H1 (cell line): ENCODE measurements at regions not wholly inside any gene's neighbourhood (a gene's known extent, or its start where the extent isn't known, plus 50 kb on each side); places are given as distances from the start of the nearest gene placed in this dataset.

Source experiments
- CREB1 ChIP-seq: IDR thresholded peaks from 2 replicates; pipeline ENCODE4 v1.6.1; 2012; ENCODE audit warnings: inconsistent platforms
- HDAC2 ChIP-seq, 2 experiments: fragments of 300-600 bp in 1 of 2; sonication (generic) in 1 of 2; IDR thresholded peaks; 2 replicates each; pipeline ENCODE4 v1.6.1; 2011 to 2012; ENCODE audit warnings: low read depth in 2 of 2, low read length in 2 of 2, mild to moderate bottlenecking in 2 of 2, moderate library complexity in 2 of 2, borderline replicate concordance in 1 of 2, inconsistent platforms in 1 of 2
- POLR2AphosphoS5 ChIP-seq: IDR thresholded peaks from 2 replicates; pipeline ENCODE4 v1.6.1; 2011; ENCODE audit warnings: low read depth, low read length
- RFX5 ChIP-seq: IDR thresholded peaks from 2 replicates; pipeline ENCODE4 v1.6.1; 2011; ENCODE audit warnings: low read depth, low read length, improper control_type of control experiment, borderline replicate concordance
- TF ChIP-seq, protein P1 (sequence below): fragments of 300-600 bp; sonication (generic); IDR thresholded peaks from 2 replicates; pipeline ENCODE4 v1.7.1; 2012; ENCODE audit warnings: low read length, moderate library complexity, mild to moderate bottlenecking, inconsistent platforms; ENCODE audit not compliant: insufficient replicate concordance
- TF ChIP-seq, protein P2 (sequence below): IDR thresholded peaks from 2 replicates; pipeline ENCODE4 v1.6.1; 2011; ENCODE audit warnings: low read length, improper control_type of control experiment
- TF ChIP-seq, protein P3 (sequence below), 3 experiments: IDR thresholded peaks; 1 replicate in 2 of 3; 2 replicates in 1 of 3; pipeline versions ENCODE4 v1.5.1 to v1.6.1; 2011; ENCODE audit warnings: low read length in 3 of 3, mild to moderate bottlenecking in 3 of 3, inconsistent platforms in 2 of 3, low read depth in 1 of 3, moderate library complexity in 1 of 3; ENCODE audit not compliant: insufficient read depth in 1 of 3; ENCODE audit errors: control extremely low read depth in 1 of 3
- TF ChIP-seq, protein P4 (sequence below): IDR thresholded peaks from 2 replicates; pipeline ENCODE4 v1.6.1; 2012; ENCODE audit warnings: inconsistent platforms

DNA sequence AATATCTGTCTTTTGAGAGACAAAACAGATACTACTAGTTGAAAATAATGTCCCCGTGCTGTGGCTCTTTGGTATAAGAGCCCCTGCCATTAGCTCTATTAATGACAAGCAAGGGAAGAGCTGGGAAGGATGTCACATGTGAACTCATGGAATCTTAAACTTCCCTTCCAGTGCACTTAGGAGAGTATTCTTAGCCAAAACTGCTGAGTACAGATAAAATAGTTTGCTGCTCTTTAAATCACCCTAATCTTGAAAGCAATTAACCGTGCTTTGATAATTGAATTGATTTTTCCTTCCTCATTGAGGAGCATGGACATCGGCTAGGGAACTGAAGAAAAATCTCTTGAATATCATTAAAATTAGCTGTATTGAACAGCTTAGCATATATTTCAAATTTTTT lies 91.7 kb downstream of the SLC35B3 start (continued):
- TF ChIP-seq, protein P1, sequence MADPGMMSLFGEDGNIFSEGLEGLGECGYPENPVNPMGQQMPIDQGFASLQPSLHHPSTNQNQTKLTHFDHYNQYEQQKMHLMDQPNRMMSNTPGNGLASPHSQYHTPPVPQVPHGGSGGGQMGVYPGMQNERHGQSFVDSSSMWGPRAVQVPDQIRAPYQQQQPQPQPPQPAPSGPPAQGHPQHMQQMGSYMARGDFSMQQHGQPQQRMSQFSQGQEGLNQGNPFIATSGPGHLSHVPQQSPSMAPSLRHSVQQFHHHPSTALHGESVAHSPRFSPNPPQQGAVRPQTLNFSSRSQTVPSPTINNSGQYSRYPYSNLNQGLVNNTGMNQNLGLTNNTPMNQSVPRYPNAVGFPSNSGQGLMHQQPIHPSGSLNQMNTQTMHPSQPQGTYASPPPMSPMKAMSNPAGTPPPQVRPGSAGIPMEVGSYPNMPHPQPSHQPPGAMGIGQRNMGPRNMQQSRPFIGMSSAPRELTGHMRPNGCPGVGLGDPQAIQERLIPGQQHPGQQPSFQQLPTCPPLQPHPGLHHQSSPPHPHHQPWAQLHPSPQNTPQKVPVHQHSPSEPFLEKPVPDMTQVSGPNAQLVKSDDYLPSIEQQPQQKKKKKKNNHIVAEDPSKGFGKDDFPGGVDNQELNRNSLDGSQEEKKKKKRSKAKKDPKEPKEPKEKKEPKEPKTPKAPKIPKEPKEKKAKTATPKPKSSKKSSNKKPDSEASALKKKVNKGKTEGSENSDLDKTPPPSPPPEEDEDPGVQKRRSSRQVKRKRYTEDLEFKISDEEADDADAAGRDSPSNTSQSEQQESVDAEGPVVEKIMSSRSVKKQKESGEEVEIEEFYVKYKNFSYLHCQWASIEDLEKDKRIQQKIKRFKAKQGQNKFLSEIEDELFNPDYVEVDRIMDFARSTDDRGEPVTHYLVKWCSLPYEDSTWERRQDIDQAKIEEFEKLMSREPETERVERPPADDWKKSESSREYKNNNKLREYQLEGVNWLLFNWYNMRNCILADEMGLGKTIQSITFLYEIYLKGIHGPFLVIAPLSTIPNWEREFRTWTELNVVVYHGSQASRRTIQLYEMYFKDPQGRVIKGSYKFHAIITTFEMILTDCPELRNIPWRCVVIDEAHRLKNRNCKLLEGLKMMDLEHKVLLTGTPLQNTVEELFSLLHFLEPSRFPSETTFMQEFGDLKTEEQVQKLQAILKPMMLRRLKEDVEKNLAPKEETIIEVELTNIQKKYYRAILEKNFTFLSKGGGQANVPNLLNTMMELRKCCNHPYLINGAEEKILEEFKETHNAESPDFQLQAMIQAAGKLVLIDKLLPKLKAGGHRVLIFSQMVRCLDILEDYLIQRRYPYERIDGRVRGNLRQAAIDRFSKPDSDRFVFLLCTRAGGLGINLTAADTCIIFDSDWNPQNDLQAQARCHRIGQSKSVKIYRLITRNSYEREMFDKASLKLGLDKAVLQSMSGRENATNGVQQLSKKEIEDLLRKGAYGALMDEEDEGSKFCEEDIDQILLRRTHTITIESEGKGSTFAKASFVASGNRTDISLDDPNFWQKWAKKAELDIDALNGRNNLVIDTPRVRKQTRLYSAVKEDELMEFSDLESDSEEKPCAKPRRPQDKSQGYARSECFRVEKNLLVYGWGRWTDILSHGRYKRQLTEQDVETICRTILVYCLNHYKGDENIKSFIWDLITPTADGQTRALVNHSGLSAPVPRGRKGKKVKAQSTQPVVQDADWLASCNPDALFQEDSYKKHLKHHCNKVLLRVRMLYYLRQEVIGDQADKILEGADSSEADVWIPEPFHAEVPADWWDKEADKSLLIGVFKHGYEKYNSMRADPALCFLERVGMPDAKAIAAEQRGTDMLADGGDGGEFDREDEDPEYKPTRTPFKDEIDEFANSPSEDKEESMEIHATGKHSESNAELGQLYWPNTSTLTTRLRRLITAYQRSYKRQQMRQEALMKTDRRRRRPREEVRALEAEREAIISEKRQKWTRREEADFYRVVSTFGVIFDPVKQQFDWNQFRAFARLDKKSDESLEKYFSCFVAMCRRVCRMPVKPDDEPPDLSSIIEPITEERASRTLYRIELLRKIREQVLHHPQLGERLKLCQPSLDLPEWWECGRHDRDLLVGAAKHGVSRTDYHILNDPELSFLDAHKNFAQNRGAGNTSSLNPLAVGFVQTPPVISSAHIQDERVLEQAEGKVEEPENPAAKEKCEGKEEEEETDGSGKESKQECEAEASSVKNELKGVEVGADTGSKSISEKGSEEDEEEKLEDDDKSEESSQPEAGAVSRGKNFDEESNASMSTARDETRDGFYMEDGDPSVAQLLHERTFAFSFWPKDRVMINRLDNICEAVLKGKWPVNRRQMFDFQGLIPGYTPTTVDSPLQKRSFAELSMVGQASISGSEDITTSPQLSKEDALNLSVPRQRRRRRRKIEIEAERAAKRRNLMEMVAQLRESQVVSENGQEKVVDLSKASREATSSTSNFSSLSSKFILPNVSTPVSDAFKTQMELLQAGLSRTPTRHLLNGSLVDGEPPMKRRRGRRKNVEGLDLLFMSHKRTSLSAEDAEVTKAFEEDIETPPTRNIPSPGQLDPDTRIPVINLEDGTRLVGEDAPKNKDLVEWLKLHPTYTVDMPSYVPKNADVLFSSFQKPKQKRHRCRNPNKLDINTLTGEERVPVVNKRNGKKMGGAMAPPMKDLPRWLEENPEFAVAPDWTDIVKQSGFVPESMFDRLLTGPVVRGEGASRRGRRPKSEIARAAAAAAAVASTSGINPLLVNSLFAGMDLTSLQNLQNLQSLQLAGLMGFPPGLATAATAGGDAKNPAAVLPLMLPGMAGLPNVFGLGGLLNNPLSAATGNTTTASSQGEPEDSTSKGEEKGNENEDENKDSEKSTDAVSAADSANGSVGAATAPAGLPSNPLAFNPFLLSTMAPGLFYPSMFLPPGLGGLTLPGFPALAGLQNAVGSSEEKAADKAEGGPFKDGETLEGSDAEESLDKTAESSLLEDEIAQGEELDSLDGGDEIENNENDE = no peak
- TF ChIP-seq RFX5 (no peak), POLR2AphosphoS5 (no peak), HDAC2 (IDR thresholded peaks at IDR 0.05; ENCODE audit: borderline replicate concordance in 1 of 2, low read depth in 2 of 2, low read length in 2 of 2) (no peak), CREB1 (no peak)
- TF ChIP-seq, protein P2, sequence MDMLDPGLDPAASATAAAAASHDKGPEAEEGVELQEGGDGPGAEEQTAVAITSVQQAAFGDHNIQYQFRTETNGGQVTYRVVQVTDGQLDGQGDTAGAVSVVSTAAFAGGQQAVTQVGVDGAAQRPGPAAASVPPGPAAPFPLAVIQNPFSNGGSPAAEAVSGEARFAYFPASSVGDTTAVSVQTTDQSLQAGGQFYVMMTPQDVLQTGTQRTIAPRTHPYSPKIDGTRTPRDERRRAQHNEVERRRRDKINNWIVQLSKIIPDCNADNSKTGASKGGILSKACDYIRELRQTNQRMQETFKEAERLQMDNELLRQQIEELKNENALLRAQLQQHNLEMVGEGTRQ = no peak
- TF ChIP-seq, protein P3, sequence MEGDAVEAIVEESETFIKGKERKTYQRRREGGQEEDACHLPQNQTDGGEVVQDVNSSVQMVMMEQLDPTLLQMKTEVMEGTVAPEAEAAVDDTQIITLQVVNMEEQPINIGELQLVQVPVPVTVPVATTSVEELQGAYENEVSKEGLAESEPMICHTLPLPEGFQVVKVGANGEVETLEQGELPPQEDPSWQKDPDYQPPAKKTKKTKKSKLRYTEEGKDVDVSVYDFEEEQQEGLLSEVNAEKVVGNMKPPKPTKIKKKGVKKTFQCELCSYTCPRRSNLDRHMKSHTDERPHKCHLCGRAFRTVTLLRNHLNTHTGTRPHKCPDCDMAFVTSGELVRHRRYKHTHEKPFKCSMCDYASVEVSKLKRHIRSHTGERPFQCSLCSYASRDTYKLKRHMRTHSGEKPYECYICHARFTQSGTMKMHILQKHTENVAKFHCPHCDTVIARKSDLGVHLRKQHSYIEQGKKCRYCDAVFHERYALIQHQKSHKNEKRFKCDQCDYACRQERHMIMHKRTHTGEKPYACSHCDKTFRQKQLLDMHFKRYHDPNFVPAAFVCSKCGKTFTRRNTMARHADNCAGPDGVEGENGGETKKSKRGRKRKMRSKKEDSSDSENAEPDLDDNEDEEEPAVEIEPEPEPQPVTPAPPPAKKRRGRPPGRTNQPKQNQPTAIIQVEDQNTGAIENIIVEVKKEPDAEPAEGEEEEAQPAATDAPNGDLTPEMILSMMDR (IDR thresholded peaks at IDR 0.05; ENCODE audit: control extremely low read depth in 1 of 3, insufficient read depth in 1 of 3, low read depth in 1 of 3, low read length in 3 of 3) = no peak
- TF ChIP-seq, protein P4, sequence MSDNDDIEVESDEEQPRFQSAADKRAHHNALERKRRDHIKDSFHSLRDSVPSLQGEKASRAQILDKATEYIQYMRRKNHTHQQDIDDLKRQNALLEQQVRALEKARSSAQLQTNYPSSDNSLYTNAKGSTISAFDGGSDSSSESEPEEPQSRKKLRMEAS = no peak
